ENCODE measurements at regions not wholly inside any gene's neighbourhood (a gene's known extent, or its start where the extent isn't known, plus 50 kb on each side); places are given as distances from the start of the nearest gene placed in this dataset.

DNA sequence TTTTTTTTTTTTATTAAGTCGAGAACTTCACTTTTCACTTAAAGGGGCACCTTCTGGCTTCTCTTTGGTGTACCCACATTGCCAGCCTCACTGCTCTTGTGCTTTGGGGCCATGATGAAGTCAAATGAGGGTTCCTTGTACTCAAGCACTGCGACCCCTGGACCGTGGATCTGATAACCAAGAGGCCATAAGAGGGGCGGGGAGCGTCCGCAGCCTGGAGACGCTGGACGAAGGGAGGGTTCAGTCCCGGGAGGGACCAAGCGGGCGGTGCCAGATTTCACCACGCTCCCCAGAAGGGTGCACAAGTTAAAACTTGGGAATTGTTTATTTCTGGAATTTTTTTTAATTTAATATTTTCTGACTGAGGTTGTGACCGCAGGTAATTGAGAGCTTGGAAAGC, 53.3 kb upstream of the SOX1 start:
- TF ChIP-seq, protein P1, sequence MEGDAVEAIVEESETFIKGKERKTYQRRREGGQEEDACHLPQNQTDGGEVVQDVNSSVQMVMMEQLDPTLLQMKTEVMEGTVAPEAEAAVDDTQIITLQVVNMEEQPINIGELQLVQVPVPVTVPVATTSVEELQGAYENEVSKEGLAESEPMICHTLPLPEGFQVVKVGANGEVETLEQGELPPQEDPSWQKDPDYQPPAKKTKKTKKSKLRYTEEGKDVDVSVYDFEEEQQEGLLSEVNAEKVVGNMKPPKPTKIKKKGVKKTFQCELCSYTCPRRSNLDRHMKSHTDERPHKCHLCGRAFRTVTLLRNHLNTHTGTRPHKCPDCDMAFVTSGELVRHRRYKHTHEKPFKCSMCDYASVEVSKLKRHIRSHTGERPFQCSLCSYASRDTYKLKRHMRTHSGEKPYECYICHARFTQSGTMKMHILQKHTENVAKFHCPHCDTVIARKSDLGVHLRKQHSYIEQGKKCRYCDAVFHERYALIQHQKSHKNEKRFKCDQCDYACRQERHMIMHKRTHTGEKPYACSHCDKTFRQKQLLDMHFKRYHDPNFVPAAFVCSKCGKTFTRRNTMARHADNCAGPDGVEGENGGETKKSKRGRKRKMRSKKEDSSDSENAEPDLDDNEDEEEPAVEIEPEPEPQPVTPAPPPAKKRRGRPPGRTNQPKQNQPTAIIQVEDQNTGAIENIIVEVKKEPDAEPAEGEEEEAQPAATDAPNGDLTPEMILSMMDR (conservative IDR thresholded peaks at IDR 0.05): no peak
- TF ChIP-seq ZFX (IDR thresholded peaks at IDR 0.05): no peak

All from C4-2B (cell line).